ENCODE measurements at regions not wholly inside any gene's neighbourhood (a gene's known extent, or its start where the extent isn't known, plus 50 kb on each side); places are given as distances from the start of the nearest gene placed in this dataset.

GRCh38 chr13:40141859-40142555 lies 486.5 kb downstream of the COG6 start:
- no peaks in the 10 kb centered on the region for H3F3A ChIP-seq (ENCODE audit: insufficient read depth, low read length)
- no peaks in the 10 kb centered on the region for H4K20me1 ChIP-seq (ENCODE audit: insufficient read depth, low read length)
- peaks cover 38% of the 10 kb centered on the region for H3K4me1 ChIP-seq (ENCODE audit: insufficient read depth, low read length, severe bottlenecking)
- TF ChIP-seq CTCF (IDR thresholded peaks at IDR 0.05; ENCODE audit: low read length) (no peak), EZH2 (IDR thresholded peaks at IDR 0.05; ENCODE audit: borderline replicate concordance, low read length) (no peak)
- H3K27me3 ChIP-seq (ENCODE audit: insufficient read depth, low read length): no peaks in the 10 kb centered on the region
- H3K36me3 ChIP-seq (ENCODE audit: insufficient read depth, low read length): no peaks in the 10 kb centered on the region
- H3K79me2 ChIP-seq (ENCODE audit: insufficient read depth, low read length): no peaks in the 10 kb centered on the region
- no peak overlapping the region for H2AFZ ChIP-seq (ENCODE audit: low read length)
- no peak overlapping the region for H3K4me2 ChIP-seq (ENCODE audit: low read length)
- H3K27ac ChIP-seq (ENCODE audit: low read depth, low read length, poor library complexity, severe bottlenecking): no peak overlapping the region
- no peak overlapping the region for H3K4me3 ChIP-seq (ENCODE audit: low read depth, low read length, poor library complexity, severe bottlenecking)
- no peaks in the 10 kb centered on the region for H3K9me3 ChIP-seq (ENCODE audit: low read length)
- no peaks in the 10 kb centered on the region for H3K9me2 ChIP-seq (ENCODE audit: low read depth, low read length)
- H3K9ac ChIP-seq (ENCODE audit: low read length): no peak overlapping the region

GRCh38 chr13:40143106-40143505 lies 487.6 kb downstream of the COG6 start:
- Histone ChIP-seq H3K27me3 (ENCODE audit: insufficient read depth, low read length) (no peaks in the 10 kb centered on the region), H2AFZ (ENCODE audit: low read length) (no peak overlapping the region), H3K9ac (ENCODE audit: low read length) (no peak overlapping the region)

GRCh38 chr13:40143559-40143958 lies 488.1 kb downstream of the COG6 start:
- Histone ChIP-seq H3K4me2 (ENCODE audit: low read length) (no peak overlapping the region), H3K4me1 (ENCODE audit: insufficient read depth, low read length, severe bottlenecking) (peaks cover 40% of the 10 kb centered on the region), H3K36me3 (ENCODE audit: insufficient read depth, low read length) (no peaks in the 10 kb centered on the region), H4K20me1 (ENCODE audit: insufficient read depth, low read length) (no peaks in the 10 kb centered on the region), H3K27me3 (ENCODE audit: insufficient read depth, low read length) (no peaks in the 10 kb centered on the region), H3K9me2 (ENCODE audit: low read depth, low read length) (no peaks in the 10 kb centered on the region), H2AFZ (ENCODE audit: low read length) (no peak overlapping the region), H3K9ac (ENCODE audit: low read length) (no peak overlapping the region), H3F3A (ENCODE audit: insufficient read depth, low read length) (no peaks in the 10 kb centered on the region), H3K9me3 (ENCODE audit: low read length) (no peaks in the 10 kb centered on the region), H3K27ac (ENCODE audit: low read depth, low read length, poor library complexity, severe bottlenecking) (no peak overlapping the region), H3K79me2 (ENCODE audit: insufficient read depth, low read length) (no peaks in the 10 kb centered on the region), H3K4me3 (ENCODE audit: low read depth, low read length, poor library complexity, severe bottlenecking) (no peak overlapping the region)
- no peak for TF ChIP-seq CTCF (IDR thresholded peaks at IDR 0.05; ENCODE audit: low read length)
- no peak for TF ChIP-seq EZH2 (IDR thresholded peaks at IDR 0.05; ENCODE audit: borderline replicate concordance, low read length)

More at GRCh38 chr13:40143106-40143505, 487.6 kb downstream of the COG6 start:
- Histone ChIP-seq H3K4me1 (ENCODE audit: insufficient read depth, low read length, severe bottlenecking) (peaks cover 39% of the 10 kb centered on the region), H4K20me1 (ENCODE audit: insufficient read depth, low read length) (no peaks in the 10 kb centered on the region), H3K9me3 (ENCODE audit: low read length) (no peaks in the 10 kb centered on the region), H3K9me2 (ENCODE audit: low read depth, low read length) (no peaks in the 10 kb centered on the region), H3K27ac (ENCODE audit: low read depth, low read length, poor library complexity, severe bottlenecking) (no peak overlapping the region), H3K79me2 (ENCODE audit: insufficient read depth, low read length) (no peaks in the 10 kb centered on the region), H3K36me3 (ENCODE audit: insufficient read depth, low read length) (no peaks in the 10 kb centered on the region), H3K4me3 (ENCODE audit: low read depth, low read length, poor library complexity, severe bottlenecking) (no peak overlapping the region), H3K4me2 (ENCODE audit: low read length) (no peak overlapping the region), H3F3A (ENCODE audit: insufficient read depth, low read length) (no peaks in the 10 kb centered on the region)
- TF ChIP-seq EZH2 (IDR thresholded peaks at IDR 0.05; ENCODE audit: borderline replicate concordance, low read length) (no peak), CTCF (IDR thresholded peaks at IDR 0.05; ENCODE audit: low read length) (no peak)
